Adrenal gland (tissue), 5 donors: ENCODE measurements at regions not wholly inside any gene's neighbourhood (a gene's known extent, or its start where the extent isn't known, plus 50 kb on each side); places are given as distances from the start of the nearest gene placed in this dataset.

Source experiments
- POLR2A ChIP-seq, 2 donors: fragments of 450-650 bp; IDR thresholded peaks; one replicate each; pipeline ENCODE4 v1.6.1; 2017; ENCODE audit warnings: antibody characterized with exemption in 2 of 2, mild to moderate bottlenecking in 2 of 2, moderate library complexity in 1 of 2
- TF ChIP-seq, protein P1 (sequence below), 6 experiments: fragments of 450-650 bp in 4 of 6; fragments of 200-600 bp in 2 of 6; sonication (generic) in 1 of 6; IDR thresholded peaks; 1 replicate in 5 of 6; 2 replicates in 1 of 6; pipeline versions ENCODE4 v1.5.1 to v1.8.0; 2016 to 2021; ENCODE audit warnings: antibody characterized with exemption in 6 of 6, mild to moderate bottlenecking in 2 of 6, moderate library complexity in 1 of 6
- donor health status: DM: no; HTN: no; CAD: no.

- no peak for TF ChIP-seq POLR2A (IDR thresholded peaks at IDR 0.05)
- TF ChIP-seq, protein P1, sequence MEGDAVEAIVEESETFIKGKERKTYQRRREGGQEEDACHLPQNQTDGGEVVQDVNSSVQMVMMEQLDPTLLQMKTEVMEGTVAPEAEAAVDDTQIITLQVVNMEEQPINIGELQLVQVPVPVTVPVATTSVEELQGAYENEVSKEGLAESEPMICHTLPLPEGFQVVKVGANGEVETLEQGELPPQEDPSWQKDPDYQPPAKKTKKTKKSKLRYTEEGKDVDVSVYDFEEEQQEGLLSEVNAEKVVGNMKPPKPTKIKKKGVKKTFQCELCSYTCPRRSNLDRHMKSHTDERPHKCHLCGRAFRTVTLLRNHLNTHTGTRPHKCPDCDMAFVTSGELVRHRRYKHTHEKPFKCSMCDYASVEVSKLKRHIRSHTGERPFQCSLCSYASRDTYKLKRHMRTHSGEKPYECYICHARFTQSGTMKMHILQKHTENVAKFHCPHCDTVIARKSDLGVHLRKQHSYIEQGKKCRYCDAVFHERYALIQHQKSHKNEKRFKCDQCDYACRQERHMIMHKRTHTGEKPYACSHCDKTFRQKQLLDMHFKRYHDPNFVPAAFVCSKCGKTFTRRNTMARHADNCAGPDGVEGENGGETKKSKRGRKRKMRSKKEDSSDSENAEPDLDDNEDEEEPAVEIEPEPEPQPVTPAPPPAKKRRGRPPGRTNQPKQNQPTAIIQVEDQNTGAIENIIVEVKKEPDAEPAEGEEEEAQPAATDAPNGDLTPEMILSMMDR (IDR thresholded peaks at IDR 0.05), result no peak
Measured at GRCh38 chr6:50543666-50544065, 169.7 kb upstream of the TFAP2D start.
